GM21360 (cell line): ENCODE measurements at regions not wholly inside any gene's neighbourhood (a gene's known extent, or its start where the extent isn't known, plus 50 kb on each side); places are given as distances from the start of the nearest gene placed in this dataset.

Experiments used
- ATAC-seq: cut with Tn5 transposase; IDR thresholded peaks from one replicate; pipeline ENCODE4 v1.9.1; 2021; ENCODE audit warnings: mild to moderate bottlenecking, moderate library complexity; ENCODE audit not compliant: unreplicated experiment

GRCh38 chr14:87879389-87879788 is 113.6 kb downstream of the GALC start:
- ATAC-seq: no peak

GRCh38 chr14:87878959-87879358 is 114.0 kb downstream of the GALC start:
- ATAC-seq: no peak

- no peak for ATAC-seq
Observed at GRCh38 chr14:87877877-87878276, 115.1 kb downstream of the GALC start.

DNA sequence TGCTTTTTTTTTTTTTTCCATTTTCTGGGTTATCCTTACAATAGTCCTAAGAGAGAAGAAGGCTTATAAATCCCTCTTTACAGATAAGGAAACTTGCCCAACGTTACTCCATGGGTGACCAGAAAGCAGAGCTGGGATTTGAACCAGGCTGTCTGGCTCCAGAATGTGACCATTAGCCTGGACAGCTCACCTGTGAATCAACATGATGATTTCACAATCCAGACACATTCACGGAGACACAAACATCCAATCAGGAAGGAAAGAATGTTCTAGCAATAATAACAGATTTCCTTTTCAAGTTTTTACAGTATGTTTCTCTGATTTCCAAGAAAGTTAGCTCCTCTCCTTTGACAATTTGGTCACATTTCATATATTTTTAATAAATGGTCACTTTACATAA is 118.3 kb downstream of the GALC start:
- ATAC-seq: no peak

DNA sequence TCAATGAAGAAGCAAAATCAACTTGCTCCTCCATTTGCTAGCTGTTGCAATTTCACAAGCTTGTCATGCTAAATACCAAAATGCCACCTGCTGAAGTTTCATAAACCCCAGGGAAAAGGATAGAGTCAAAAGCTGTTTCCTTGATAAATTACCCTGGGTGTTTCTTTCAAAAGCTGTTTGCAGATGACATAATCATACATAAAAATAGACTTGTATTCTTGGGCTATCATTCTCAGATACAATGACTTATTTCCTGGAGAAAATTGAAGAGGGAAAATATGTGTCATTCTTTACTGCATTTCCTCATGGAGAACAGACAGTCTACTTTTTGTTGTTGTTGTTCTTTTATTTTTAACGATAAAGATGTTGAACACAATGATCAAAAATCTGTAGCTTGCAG is 119.2 kb downstream of the GALC start:
- no peak for ATAC-seq

GRCh38 chr14:87869619-87870583 is 123.1 kb downstream of the GALC start:
- ATAC-seq: peak; percentile 65

- ATAC-seq: no peak
Observed at GRCh38 chr14:87868920-87869319, 124.1 kb downstream of the GALC start.

DNA sequence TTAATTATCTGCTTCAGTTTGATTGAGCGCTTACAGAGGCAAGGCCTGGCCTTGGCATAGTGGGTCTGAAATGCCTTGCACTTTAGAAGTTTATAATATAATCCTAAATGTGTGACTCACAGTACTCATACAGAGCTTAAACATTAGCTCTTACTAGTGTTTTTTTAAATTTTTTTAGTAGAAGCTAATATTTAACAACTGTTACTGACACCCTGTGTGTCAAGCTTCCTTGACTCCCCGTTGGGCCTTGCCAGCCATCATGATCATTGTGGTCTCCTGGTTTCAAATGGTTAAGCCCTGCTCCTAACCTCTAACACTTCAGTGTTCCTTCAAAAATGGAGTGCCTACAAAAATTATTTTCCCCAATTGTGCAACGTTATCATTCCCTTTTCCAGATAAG is 126.9 kb downstream of the GALC start:
- ATAC-seq: no peak

DNA sequence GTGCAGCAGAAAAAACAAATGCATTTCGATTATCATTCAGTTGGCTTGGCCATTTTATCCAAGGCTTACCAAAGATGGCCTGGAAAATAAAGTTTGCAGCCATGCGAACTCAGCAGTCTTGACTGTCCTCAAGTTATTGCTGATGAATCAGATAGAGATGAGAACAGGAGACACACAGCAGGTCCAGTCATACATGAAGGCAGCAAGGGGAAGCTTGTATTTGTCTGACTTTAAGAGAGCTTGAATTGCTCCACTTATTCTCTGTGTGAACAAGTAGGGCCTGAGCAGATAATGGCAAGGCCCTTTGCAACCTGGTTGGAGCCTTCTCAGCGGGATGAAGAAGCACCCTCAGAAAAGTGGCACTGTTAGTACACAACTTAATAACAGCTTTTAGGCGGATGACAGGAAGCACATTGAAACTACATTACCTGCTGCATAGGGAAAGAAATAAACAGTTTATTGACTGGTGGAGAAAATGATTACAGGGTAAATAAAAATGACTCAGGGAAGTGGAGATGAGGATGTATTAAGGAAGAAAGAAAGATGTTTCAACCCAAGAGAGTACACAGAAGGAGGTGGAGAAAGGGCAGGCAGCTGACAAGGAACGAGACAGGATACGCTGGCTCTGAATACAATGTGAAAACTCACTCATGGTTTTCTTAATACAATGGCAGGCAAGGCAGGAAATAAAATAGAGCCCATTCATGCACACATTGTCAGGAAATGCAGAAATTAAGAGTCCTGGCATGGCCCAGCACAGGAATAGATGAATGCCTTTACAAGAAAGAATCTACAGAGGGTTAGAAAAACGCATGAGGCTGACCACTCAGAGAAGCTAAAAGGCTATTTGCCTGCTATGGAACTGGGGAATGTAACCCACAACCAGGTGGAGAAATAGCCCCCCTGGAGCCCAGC is 128.4 kb downstream of the GALC start:
- no peak for ATAC-seq

GRCh38 chr14:87863047-87863446 is 129.9 kb downstream of the GALC start:
- no peak for ATAC-seq

DNA sequence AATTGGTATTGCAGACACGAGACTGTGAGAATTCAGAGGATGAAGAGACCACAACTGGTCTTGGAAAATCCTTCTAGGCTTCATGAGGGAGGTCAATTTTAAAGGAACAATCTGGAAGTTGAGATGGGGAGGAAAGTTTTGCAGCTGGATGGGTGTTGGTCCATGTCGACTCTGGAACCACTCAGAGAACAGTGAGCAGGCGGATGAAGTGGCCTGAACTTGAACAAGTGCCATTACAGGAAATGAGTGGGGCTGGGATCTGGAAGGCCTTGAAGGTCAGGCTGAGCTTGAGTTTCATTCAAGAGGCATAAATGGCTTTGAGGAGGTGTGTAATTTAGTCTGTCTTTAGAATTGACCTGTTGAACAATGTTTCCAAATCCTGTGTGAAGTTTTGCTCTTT is 140.9 kb downstream of the GALC start:
- ATAC-seq: no peak

DNA sequence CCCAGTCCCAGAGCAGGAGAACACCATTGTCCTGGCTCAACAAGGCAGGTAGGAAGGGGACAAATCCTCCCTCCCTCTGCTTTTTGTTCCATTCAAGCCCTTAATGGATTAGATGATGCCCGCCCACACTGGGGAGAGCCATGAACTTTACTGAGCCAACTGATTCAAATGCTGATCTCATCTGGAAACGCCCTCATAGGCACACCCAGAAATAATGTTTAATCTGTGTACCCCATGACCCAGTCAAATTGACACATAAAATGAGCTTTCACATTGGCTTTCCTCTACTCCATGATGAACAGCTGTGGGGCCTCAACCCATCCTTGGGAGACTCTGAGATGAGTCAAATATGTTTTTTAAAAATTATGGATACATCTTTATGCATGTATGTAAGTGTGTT is 141.8 kb downstream of the GALC start:
- ATAC-seq: no peak

DNA sequence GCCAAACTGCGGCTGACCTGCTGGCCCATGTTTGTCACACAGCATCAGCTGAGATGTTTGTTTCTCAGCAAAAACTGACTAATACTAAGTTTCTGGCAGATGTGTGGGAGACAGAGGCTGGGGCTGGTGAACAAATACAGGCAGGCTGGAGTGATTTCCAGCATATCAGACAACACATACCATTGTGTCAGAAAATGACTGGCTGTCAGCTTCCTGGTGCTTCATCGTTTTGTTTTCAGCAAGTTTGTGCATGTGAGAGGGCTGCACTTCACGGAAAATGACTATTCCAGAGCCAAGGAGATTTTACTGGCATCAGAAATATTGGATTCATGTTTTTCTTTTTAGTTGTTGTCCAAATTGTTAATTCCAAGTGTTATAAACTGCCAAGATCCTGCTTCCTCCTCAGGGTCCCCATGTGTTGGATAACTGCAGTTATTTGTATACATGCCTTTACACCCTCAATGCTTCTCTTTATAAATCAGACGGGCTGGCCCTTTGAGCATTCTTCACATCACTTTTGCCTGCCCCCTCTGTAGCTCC is 145.7 kb downstream of the GALC start:
- no peak for ATAC-seq

DNA sequence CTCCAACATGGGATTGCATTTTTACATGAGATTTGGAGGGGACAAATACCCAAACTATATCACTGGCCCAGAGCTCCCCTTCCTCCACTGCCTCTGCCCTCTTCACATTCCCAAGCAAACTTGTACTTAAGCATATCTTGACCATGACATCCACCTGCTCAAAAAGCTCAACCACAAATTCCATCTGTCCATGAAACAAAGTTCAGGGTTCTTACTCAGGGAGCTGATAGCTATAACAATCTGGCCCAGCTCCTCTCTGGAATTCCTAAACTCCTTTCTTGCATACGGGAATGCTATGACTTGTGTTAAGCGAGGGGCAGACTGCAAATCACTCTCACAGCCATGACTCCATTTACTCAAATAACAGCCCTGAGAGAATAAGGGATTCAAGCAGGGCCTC is 152.1 kb downstream of the GALC start:
- ATAC-seq: no peak

DNA sequence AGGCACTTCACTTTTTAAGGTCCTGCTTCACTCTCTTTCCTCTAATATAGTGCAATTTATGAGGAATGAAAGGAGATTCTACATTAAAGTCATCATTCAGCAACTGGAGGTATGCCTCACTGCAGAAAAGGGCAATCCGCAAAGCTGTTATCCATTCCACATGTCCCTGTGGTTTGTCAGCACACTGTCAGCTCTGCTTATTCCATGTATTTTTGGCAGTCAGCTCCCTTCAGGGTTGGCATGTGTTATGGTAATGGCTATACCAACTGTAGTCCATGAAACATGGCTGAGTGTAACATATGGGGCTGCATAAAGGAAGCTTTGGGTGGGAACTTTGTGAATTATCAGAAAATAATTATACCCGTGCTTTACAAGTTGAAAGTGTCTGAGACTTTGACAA is 154.1 kb downstream of the GALC start:
- no peak for ATAC-seq

DNA sequence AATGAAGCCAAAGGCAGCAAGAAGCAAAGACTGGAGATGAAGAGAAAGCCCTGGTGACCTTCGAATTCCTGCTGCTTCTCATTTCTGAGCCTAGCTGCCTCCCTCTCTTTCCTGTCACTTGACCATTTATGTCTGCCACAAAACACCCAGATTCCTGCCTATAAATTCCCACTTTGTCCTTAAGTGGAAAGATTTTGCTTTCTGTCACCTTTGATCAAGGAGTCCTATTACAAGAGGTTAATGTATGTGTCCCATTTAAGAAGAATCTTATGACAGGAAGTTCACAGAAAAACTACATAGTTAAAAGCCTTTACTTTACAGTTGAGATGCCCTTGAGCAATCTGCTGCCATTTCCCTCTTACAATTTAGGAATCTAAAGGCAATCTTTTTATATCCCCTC is 155.7 kb downstream of the GALC start:
- ATAC-seq: no peak

- ATAC-seq: no peak
Observed at GRCh38 chr14:87834594-87834993, 158.4 kb downstream of the GALC start.

DNA sequence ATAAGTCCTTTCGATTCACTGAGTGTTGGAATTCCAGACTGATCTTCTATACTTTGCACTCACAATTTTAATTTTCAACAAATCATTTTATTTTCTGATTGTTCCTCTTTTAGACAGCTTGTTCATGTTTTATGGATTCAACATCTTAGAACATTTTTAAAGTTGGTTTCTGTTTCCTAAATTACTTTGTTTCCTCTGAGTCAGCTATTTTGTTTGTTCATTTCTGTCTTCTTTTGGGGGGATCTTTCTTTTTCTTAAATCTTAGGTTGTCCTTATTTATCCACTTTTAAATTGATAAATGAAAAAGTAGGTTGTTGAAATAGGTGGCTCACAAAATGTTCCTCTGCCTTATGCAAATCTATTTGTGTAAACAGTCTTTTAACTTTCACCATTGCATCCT is 160.0 kb downstream of the GALC start:
- ATAC-seq: no peak

DNA sequence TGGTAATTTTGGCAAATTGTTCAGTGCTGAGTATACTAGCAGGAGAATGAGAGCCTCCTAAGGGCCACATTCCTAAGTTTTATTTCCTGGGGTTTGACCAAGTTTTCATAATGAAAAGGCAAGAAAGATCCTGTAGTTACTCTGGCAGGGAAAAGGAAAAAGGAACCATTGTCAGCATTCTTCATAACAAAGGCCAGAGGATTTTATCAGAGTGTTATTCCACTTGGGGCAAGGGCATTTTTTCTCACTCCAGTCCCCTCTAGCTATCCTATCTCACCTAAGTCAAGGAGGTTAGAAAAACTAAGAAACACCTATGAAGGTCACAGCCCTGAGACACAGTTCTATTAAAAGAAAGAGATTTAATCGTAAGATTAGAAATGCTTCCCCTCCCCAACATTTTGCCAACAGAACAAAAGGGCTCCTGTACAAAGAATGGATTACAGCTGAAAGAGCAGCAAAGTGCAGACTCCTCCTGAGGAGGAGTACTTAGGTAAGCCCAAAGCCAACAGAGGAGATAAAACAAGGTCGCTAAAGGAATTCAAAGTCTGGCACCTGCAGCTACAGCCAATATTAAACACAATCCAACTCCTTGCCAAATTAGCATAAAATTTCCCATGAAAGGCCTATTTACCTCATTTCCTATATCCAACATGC is 162.4 kb downstream of the GALC start:
- ATAC-seq: no peak

GRCh38 chr14:87829543-87829942 is 163.4 kb downstream of the GALC start:
- no peak for ATAC-seq

DNA sequence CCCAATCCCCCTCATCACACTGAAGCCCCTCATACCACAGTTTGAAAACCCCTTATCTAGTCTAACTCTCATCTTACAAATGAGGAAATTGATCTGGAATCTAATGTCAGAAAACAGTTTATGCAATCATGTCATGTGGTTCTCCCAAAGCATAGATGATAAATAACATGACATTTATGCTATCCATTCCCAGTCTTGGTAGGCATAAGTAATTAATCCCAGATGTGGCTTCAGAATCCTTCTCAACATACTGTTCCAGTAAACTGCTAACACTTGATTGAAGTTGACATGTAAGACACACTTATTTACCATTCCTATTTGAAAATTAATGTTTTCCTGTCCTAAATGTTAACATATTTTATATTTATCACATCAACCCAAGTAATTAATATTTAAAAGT is 168.7 kb downstream of the GALC start:
- ATAC-seq: no peak
